NT2/D1 (cell line): ENCODE measurements at regions not wholly inside any gene's neighbourhood (a gene's known extent, or its start where the extent isn't known, plus 50 kb on each side); places are given as distances from the start of the nearest gene placed in this dataset.

ENCODE experiments used
- SUZ12 ChIP-seq: IDR thresholded peaks from 2 replicates; pipeline ENCODE4 v1.6.1; 2011; ENCODE audit not compliant: insufficient read length, insufficient read depth; ENCODE audit errors: extremely low read depth
- YY1 ChIP-seq: IDR thresholded peaks from 2 replicates; pipeline ENCODE4 v1.6.1; 2011; ENCODE audit not compliant: insufficient read length, insufficient read depth
- ZNF274 ChIP-seq: IDR thresholded peaks from 2 replicates; pipeline ENCODE4 v1.6.1; 2011; ENCODE audit warnings: mild to moderate bottlenecking, low read depth, low read length

GRCh38 chr9:90729351-90729750 is 72.3 kb upstream of the SYK start:
- no peak for TF ChIP-seq YY1
- TF ChIP-seq ZNF274: no peak
- no peak for TF ChIP-seq SUZ12
